AG20443 (cell line): ENCODE measurements at regions not wholly inside any gene's neighbourhood (a gene's known extent, or its start where the extent isn't known, plus 50 kb on each side); places are given as distances from the start of the nearest gene placed in this dataset.
"Not testable (repeated sequence)": the region's sequence is repeated elsewhere in the genome, so short reads cannot be mapped to it uniquely, and the experiment has no call there.

Experiments used
- DNase-seq: peaks from one replicate; pipeline ENCODE4 v3.0.0; 2012; ENCODE audit warnings: low spot score, mixed read lengths

GRCh38 chr2:111533557-111534247 lies 350.3 kb downstream of the ANAPC1 start:
- not testable (repeated sequence) for DNase-seq

GRCh38 chr2:111534910-111535352 lies 349.1 kb downstream of the ANAPC1 start:
- peak; percentile 20 for DNase-seq

- peak; percentile 10 for DNase-seq
These were observed 348.6 kb downstream of the ANAPC1 start for GRCh38 chr2:111535404-111535803.

GRCh38 chr2:111537078-111537655 lies 346.8 kb downstream of the ANAPC1 start:
- DNase-seq = no peak

GRCh38 chr2:111539991-111540390 lies 344.0 kb downstream of the ANAPC1 start:
- DNase-seq = not testable (repeated sequence)

GRCh38 chr2:111542120-111542774 lies 341.7 kb downstream of the ANAPC1 start:
- DNase-seq = not testable (repeated sequence)

- DNase-seq = not testable (repeated sequence)
These were observed 340.0 kb downstream of the ANAPC1 start for GRCh38 chr2:111544006-111544405.

- not testable (repeated sequence) for DNase-seq
These were observed 338.1 kb downstream of the ANAPC1 start for GRCh38 chr2:111545723-111546431.

- DNase-seq = not testable (repeated sequence)
These were observed 337.4 kb downstream of the ANAPC1 start for GRCh38 chr2:111546578-111546977.

- not testable (repeated sequence) for DNase-seq
These were observed 334.8 kb downstream of the ANAPC1 start for GRCh38 chr2:111549174-111549573.

GRCh38 chr2:111551428-111551827 lies 332.6 kb downstream of the ANAPC1 start:
- DNase-seq = not testable (repeated sequence)

- not testable (repeated sequence) for DNase-seq
These were observed 331.4 kb downstream of the ANAPC1 start for GRCh38 chr2:111552625-111553024.

GRCh38 chr2:111559301-111559700 lies 324.7 kb downstream of the ANAPC1 start:
- DNase-seq = not testable (repeated sequence)

GRCh38 chr2:111559814-111560213 lies 324.2 kb downstream of the ANAPC1 start:
- DNase-seq = not testable (repeated sequence)

GRCh38 chr2:111566068-111566467 lies 317.9 kb downstream of the ANAPC1 start:
- DNase-seq = not testable (repeated sequence)

GRCh38 chr2:111567233-111567632 lies 316.8 kb downstream of the ANAPC1 start:
- DNase-seq = not testable (repeated sequence)

- DNase-seq = not testable (repeated sequence)
These were observed 314.4 kb downstream of the ANAPC1 start for GRCh38 chr2:111569356-111570199.

- peak; percentile 13 for DNase-seq
These were observed 313.5 kb downstream of the ANAPC1 start for GRCh38 chr2:111570300-111571114.

- DNase-seq = not testable (repeated sequence)
These were observed 309.2 kb downstream of the ANAPC1 start for GRCh38 chr2:111574803-111575202.

GRCh38 chr2:111577154-111577885 lies 306.7 kb downstream of the ANAPC1 start:
- DNase-seq = not testable (repeated sequence)
